ENCODE measurements at regions not wholly inside any gene's neighbourhood (a gene's known extent, or its start where the extent isn't known, plus 50 kb on each side); places are given as distances from the start of the nearest gene placed in this dataset.

- TF ChIP-seq, protein P1, sequence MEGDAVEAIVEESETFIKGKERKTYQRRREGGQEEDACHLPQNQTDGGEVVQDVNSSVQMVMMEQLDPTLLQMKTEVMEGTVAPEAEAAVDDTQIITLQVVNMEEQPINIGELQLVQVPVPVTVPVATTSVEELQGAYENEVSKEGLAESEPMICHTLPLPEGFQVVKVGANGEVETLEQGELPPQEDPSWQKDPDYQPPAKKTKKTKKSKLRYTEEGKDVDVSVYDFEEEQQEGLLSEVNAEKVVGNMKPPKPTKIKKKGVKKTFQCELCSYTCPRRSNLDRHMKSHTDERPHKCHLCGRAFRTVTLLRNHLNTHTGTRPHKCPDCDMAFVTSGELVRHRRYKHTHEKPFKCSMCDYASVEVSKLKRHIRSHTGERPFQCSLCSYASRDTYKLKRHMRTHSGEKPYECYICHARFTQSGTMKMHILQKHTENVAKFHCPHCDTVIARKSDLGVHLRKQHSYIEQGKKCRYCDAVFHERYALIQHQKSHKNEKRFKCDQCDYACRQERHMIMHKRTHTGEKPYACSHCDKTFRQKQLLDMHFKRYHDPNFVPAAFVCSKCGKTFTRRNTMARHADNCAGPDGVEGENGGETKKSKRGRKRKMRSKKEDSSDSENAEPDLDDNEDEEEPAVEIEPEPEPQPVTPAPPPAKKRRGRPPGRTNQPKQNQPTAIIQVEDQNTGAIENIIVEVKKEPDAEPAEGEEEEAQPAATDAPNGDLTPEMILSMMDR (IDR thresholded peaks at IDR 0.05): no peak
- TF ChIP-seq EP300 (IDR thresholded peaks at IDR 0.05) (no peak), POLR2A (IDR thresholded peaks at IDR 0.05) (no peak)
Measured at GRCh38 chr11:39571081-39571480, 1888.4 kb downstream of the LRRC4C start.
